OCI-LY7 (cell line): ENCODE measurements at regions not wholly inside any gene's neighbourhood (a gene's known extent, or its start where the extent isn't known, plus 50 kb on each side); places are given as distances from the start of the nearest gene placed in this dataset.

ENCODE experiments used
- BruUV-seq: library from RNA; stranded (reverse); fragments of 400-500 nt; replicated peaks from 2 replicates; lab custom pipeline; 2021; lab: Mats Ljungman, UMichigan
- CTCF ChIA-PET: fragments of 300-600 bp; sonication (Branson Sonifier 250); formaldehyde crosslinking; loops from one replicate; lab custom pipeline; 2022; ENCODE audit warnings: antibody characterized with exemption; ENCODE audit not compliant: unreplicated experiment; lab: Charles Lee
- POLR2A ChIA-PET: fragments of 300-600 bp; sonication (Branson Sonifier 250); formaldehyde crosslinking; loops from one replicate; lab custom pipeline; 2022; ENCODE audit warnings: antibody characterized with exemption; lab: Charles Lee
- DNase-seq: peaks from one replicate; pipeline ENCODE4 v3.0.0-alpha.2; 2015; ENCODE audit warnings: low spot score
- H2AFZ ChIP-seq: fragments of 200-600 bp; sonication (generic), shearing (Covaris generic); 2 replicates; pipeline ENCODE4 v1.6.1; 2014; ENCODE audit warnings: mild to moderate bottlenecking, antibody characterized with exemption, low read length, moderate library complexity
- H3K27ac ChIP-seq: fragments of 200-600 bp; sonication (generic); 2 replicates; pipeline ENCODE4 v1.5.1; 2014; ENCODE audit warnings: mixed run types, low read depth, mild to moderate bottlenecking, moderate library complexity, low read length, inconsistent platforms; ENCODE audit not compliant: poor library complexity, severe bottlenecking
- H3K36me3 ChIP-seq: fragments of 200-600 bp; sonication (generic); 2 replicates; pipeline ENCODE4 v1.6.1; 2014; ENCODE audit warnings: mild to moderate bottlenecking, antibody characterized with exemption, low read length, moderate library complexity, mixed read lengths; ENCODE audit not compliant: insufficient read depth
- H3K4me1 ChIP-seq: fragments of 200-600 bp; sonication (generic); 2 replicates; pipeline ENCODE4 v1.5.1; 2014; ENCODE audit warnings: mild to moderate bottlenecking, low read length; ENCODE audit not compliant: insufficient read depth, poor library complexity, severe bottlenecking
- H3K4me2 ChIP-seq: fragments of 200-600 bp; sonication (generic); 2 replicates; pipeline ENCODE4 v1.6.1; 2014; ENCODE audit warnings: mild to moderate bottlenecking, low read length
- H3K4me3 ChIP-seq: fragments of 200-600 bp; sonication (generic); 2 replicates; pipeline ENCODE4 v1.5.1; 2014; ENCODE audit warnings: mild to moderate bottlenecking, low read depth, low read length; ENCODE audit not compliant: poor library complexity, severe bottlenecking
- H3K79me2 ChIP-seq: fragments of 200-600 bp; sonication (generic); 2 replicates; pipeline ENCODE4 v1.6.1; 2016; ENCODE audit warnings: low read depth, mild to moderate bottlenecking, low read length, moderate library complexity, mixed read lengths; ENCODE audit not compliant: insufficient read depth
- H3K9me2 ChIP-seq: fragments of 200-600 bp; sonication (generic); 2 replicates; pipeline ENCODE4 v1.6.1; 2016; ENCODE audit warnings: mild to moderate bottlenecking, low read length, mixed read lengths; ENCODE audit not compliant: insufficient read depth
- H3K9me3 ChIP-seq: fragments of 200-600 bp; sonication (generic); 2 replicates; pipeline ENCODE4 v1.6.1; 2014; ENCODE audit warnings: mild to moderate bottlenecking, mixed run types, low read length, mixed read lengths
- H4K20me1 ChIP-seq: fragments of 200-600 bp; sonication (generic); 2 replicates; pipeline ENCODE4 v1.6.1; 2014; ENCODE audit warnings: mild to moderate bottlenecking, antibody characterized with exemption, low read length, moderate library complexity, mixed read lengths; ENCODE audit not compliant: insufficient read depth
- CTCF ChIP-seq: fragments of 200-600 bp; sonication (generic); conservative IDR thresholded peaks from 2 replicates; pipeline ENCODE4 v1.5.1; 2014; ENCODE audit warnings: mild to moderate bottlenecking, antibody characterized with exemption, low read length, moderate library complexity, mixed read lengths
- EZH2phosphoT487 ChIP-seq: fragments of 200-600 bp; sonication (generic); IDR thresholded peaks from 2 replicates; pipeline ENCODE4 v1.6.1; 2018; ENCODE audit warnings: low read depth, borderline replicate concordance, mild to moderate bottlenecking, mixed run types, antibody characterized with exemption, low read length, moderate library complexity, mixed read lengths
- intact Hi-C: fragments of 100-400 bp; cut with micrococcal nuclease; formaldehyde crosslinking; loops from one replicate; pipeline ENCODE4 v1.10.0; 2022; ENCODE audit not compliant: unreplicated experiment

- Histone ChIP-seq H3K79me2 (no peaks in the 10 kb centered on the region), H3K4me2 (no peak overlapping the region), H3K9me2 (no peaks in the 10 kb centered on the region), H3K4me3 (no peak overlapping the region), H3K4me1 (no peaks in the 10 kb centered on the region), H3K9me3 (no peaks in the 10 kb centered on the region), H4K20me1 (no peaks in the 10 kb centered on the region), H3K36me3 (no peaks in the 10 kb centered on the region), H2AFZ (no peak overlapping the region), H3K27ac (no peak overlapping the region)
- ChIA-PET CTCF (no interaction called here), POLR2A (interaction anchor here (0.6 to 1.3 kb wide), 3 partner anchors 15 to 163 kb away, joined by 3 to 4 read pairs (median 4); no protein-coding TSS in a partner anchor)
- intact Hi-C loops: no loop called here
- no peak for DNase-seq
- no TSS peak for BruUV-seq
- TF ChIP-seq EZH2phosphoT487 (no peak), CTCF (no peak)
These were observed 111.7 kb upstream of the CCDC54 start for GRCh38 chr3:107265526-107265925.

- H3K36me3 ChIP-seq: no peaks in the 10 kb centered on the region
- no peak overlapping the region for H2AFZ ChIP-seq
- no peak overlapping the region for H3K4me3 ChIP-seq
- ChIA-PET POLR2A (interaction anchor here (1.0 kb wide), 1 partner anchor 16 kb away, joined by 3 read pairs; no protein-coding TSS in a partner anchor), CTCF (no interaction called here)
- BruUV-seq: no TSS peak
- no peak overlapping the region for H3K27ac ChIP-seq
- no peak for DNase-seq
- no peaks in the 10 kb centered on the region for H3K4me1 ChIP-seq
- intact Hi-C loops: no loop called here
- H3K79me2 ChIP-seq: no peaks in the 10 kb centered on the region
- no peaks in the 10 kb centered on the region for H3K9me3 ChIP-seq
- H3K9me2 ChIP-seq: no peaks in the 10 kb centered on the region
- H3K4me2 ChIP-seq: no peak overlapping the region
- H4K20me1 ChIP-seq: no peaks in the 10 kb centered on the region
- TF ChIP-seq CTCF: no peak
- no peak for TF ChIP-seq EZH2phosphoT487
These were observed 108.8 kb upstream of the CCDC54 start for GRCh38 chr3:107268469-107268868.

- TF ChIP-seq EZH2phosphoT487 (no peak), CTCF (no peak)
- no peaks in the 10 kb centered on the region for H3K4me1 ChIP-seq
- DNase-seq: no peak
- H3K36me3 ChIP-seq: no peaks in the 10 kb centered on the region
- no peak overlapping the region for H3K4me2 ChIP-seq
- H3K27ac ChIP-seq: no peak overlapping the region
- intact Hi-C loops: no loop called here
- no peaks in the 10 kb centered on the region for H4K20me1 ChIP-seq
- CTCF ChIA-PET: no interaction called here
- no TSS peak for BruUV-seq
- no peaks in the 10 kb centered on the region for H3K79me2 ChIP-seq
- POLR2A ChIA-PET: interaction anchor here (0.5 to 0.7 kb wide), 2 partner anchors 129 to 163 kb away, joined by 3 read pairs; no protein-coding TSS in a partner anchor
- H3K4me3 ChIP-seq: no peak overlapping the region
- H2AFZ ChIP-seq: no peak overlapping the region
- H3K9me2 ChIP-seq: no peaks in the 10 kb centered on the region
- no peaks in the 10 kb centered on the region for H3K9me3 ChIP-seq
These were observed 108.1 kb upstream of the CCDC54 start for GRCh38 chr3:107269136-107269535.
